ENCODE measurements at regions not wholly inside any gene's neighbourhood (a gene's known extent, or its start where the extent isn't known, plus 50 kb on each side); places are given as distances from the start of the nearest gene placed in this dataset.

DNA sequence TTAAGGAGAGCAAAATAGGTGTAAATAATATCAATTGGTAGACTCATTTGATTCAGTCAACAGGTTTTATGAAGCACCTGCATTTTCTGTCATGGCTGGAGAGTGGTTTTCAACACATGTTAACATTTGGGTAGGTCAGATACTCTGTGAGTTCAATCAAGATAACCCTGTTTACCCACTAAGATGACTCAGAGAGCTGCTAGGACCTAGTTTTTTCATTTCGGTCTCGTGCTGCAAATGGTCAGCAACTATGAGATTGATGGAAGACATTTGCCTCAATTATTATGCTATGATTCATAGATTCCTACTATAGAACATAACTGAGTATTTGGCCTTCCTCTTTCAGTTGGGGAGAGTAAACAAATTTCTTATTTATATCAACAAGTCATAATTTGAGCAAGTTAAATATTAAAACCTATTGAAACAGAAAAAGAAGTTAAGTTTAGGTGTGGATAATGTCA is 391.4 kb upstream of the CITED2 start:
- H3K4me1 Mint-ChIP-seq = peaks cover 16% of the 10 kb centered on the region

DNA sequence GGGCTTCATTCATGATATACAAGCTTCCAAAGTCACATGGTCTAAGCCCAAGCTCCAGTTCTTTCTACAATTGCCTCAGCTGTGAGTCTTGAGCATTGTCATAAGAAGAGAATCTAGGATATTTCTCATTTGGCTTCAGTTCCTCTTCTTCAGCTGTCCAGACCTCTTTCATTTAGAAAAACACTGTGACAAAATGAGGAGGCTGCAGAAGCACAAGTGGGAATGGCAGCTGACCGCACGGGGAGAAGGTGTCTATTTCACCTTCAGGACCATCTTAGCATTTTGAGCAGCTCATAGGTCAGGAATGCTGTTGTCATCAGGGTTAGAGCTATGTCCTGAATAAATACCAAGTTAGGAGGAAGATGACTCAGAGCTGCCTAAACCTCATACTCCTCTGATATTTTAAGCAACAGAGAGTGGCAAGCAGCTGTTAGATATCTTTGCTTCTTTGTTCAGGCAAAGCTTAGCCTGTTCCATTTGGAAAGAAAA is 390.1 kb upstream of the CITED2 start:
- no peaks in the 10 kb centered on the region for H3K36me3 ChIP-seq (ENCODE audit: control insufficient read depth, insufficient read depth, low read length)
- peak overlapping the region; percentile 17 for H3K9ac ChIP-seq (ENCODE audit: extremely low read depth, low read length, poor library complexity, severe bottlenecking)
- 58 to 79% methylated on average over 2 of the region's 2 CpGs for WGBS, 2 experiments (ENCODE audit: insufficient coverage in 1 of 2, insufficient read length in 1 of 2)
- TF ChIP-seq, protein P1, sequence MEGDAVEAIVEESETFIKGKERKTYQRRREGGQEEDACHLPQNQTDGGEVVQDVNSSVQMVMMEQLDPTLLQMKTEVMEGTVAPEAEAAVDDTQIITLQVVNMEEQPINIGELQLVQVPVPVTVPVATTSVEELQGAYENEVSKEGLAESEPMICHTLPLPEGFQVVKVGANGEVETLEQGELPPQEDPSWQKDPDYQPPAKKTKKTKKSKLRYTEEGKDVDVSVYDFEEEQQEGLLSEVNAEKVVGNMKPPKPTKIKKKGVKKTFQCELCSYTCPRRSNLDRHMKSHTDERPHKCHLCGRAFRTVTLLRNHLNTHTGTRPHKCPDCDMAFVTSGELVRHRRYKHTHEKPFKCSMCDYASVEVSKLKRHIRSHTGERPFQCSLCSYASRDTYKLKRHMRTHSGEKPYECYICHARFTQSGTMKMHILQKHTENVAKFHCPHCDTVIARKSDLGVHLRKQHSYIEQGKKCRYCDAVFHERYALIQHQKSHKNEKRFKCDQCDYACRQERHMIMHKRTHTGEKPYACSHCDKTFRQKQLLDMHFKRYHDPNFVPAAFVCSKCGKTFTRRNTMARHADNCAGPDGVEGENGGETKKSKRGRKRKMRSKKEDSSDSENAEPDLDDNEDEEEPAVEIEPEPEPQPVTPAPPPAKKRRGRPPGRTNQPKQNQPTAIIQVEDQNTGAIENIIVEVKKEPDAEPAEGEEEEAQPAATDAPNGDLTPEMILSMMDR (conservative IDR thresholded peaks at IDR 0.05) = no peak
- Mint-ChIP-seq H3K27ac (no peak overlapping the region), H3K27me3 (ENCODE audit: insufficient read depth) (peaks cover 27% of the 10 kb centered on the region), H3K4me1 (peaks cover 16% of the 10 kb centered on the region), H3K9me3 (no peaks in the 10 kb centered on the region), H3K4me3 (no peak overlapping the region), H3K36me3 (ENCODE audit: low read depth) (no peaks in the 10 kb centered on the region)
- no peak overlapping the region for H3K4me3 ChIP-seq (ENCODE audit: low read length)
- no peaks in the 10 kb centered on the region for H3K4me1 ChIP-seq (ENCODE audit: control insufficient read depth, insufficient read depth, low read length)
- DNase-seq = peak; percentile 56
- no peak overlapping the region for H3K27ac ChIP-seq (ENCODE audit: low read depth, low read length)
- H3K27me3 ChIP-seq (ENCODE audit: control insufficient read depth, insufficient read depth, low read length, poor library complexity, severe bottlenecking) = peaks cover 15% of the 10 kb centered on the region
- H3K9me3 ChIP-seq (ENCODE audit: control insufficient read depth, low read length) = no peaks in the 10 kb centered on the region

More for the DNA sequence above, 391.4 kb upstream of the CITED2 start:
- Histone ChIP-seq H3K36me3 (ENCODE audit: control insufficient read depth, insufficient read depth, low read length) (no peaks in the 10 kb centered on the region), H3K27me3 (ENCODE audit: control insufficient read depth, insufficient read depth, low read length, poor library complexity, severe bottlenecking) (peaks cover 15% of the 10 kb centered on the region), H3K4me3 (ENCODE audit: low read length) (no peak overlapping the region), H3K9me3 (ENCODE audit: control insufficient read depth, low read length) (no peaks in the 10 kb centered on the region), H3K9ac (ENCODE audit: extremely low read depth, low read length, poor library complexity, severe bottlenecking) (no peak overlapping the region), H3K4me1 (ENCODE audit: control insufficient read depth, insufficient read depth, low read length) (no peaks in the 10 kb centered on the region), H3K27ac (ENCODE audit: low read depth, low read length) (no peak overlapping the region)
- TF ChIP-seq, protein P1 (conservative IDR thresholded peaks at IDR 0.05) = no peak
- DNase-seq = no peak
- WGBS, 2 experiments (ENCODE audit: insufficient coverage in 1 of 2, insufficient read length in 1 of 2) = 92% methylated on average over 2 of the region's 2 CpGs; no CpG with 5 or more reads in 1 of the 2 experiments
- no peaks in the 10 kb centered on the region for H3K9me3 Mint-ChIP-seq
- H3K27ac Mint-ChIP-seq = no peak overlapping the region
- no peak overlapping the region for H3K4me3 Mint-ChIP-seq
- no peaks in the 10 kb centered on the region for H3K36me3 Mint-ChIP-seq (ENCODE audit: low read depth)
- peaks cover 30% of the 10 kb centered on the region for H3K27me3 Mint-ChIP-seq (ENCODE audit: insufficient read depth)

DNA sequence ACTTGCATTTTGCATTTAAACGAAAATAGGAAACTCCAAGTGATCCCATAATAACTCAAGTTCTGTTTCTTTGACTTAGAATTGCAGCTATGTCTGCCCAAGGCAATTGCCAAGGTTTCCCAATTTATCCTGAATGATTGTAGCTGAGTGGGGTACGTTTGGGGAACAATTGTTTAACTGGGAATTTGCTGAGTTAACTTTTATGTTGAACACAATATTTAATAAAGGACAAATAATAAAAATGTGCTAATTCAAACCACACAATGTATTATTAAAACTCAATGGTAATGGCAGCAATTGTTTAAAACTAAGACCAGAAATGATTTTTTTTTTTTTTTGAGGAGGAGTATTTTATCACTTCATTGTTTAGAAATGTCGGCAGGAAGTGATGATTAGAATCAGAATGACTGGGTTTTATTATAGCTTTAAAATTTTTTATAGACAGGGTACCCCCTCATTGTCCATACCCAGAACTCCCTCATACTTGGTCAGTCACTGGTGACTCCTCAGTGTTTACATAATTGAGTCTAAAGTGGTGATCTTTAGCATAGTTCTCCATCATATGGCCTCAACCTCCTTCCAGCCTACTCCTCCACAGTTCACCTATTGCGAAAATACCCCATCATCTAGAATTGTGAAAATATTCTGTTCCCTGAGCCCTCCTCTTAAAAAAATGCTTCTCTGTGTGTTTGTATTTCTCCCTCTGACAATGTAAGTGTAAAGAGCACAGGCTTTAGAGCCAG is 389.2 kb upstream of the CITED2 start:
- H3K27ac Mint-ChIP-seq = no peak overlapping the region
- no peak for DNase-seq
- Histone ChIP-seq H3K36me3 (ENCODE audit: control insufficient read depth, insufficient read depth, low read length) (no peaks in the 10 kb centered on the region), H3K4me1 (ENCODE audit: control insufficient read depth, insufficient read depth, low read length) (no peaks in the 10 kb centered on the region), H3K9me3 (ENCODE audit: control insufficient read depth, low read length) (no peaks in the 10 kb centered on the region), H3K27ac (ENCODE audit: low read depth, low read length) (no peak overlapping the region), H3K9ac (ENCODE audit: extremely low read depth, low read length, poor library complexity, severe bottlenecking) (no peak overlapping the region), H3K4me3 (ENCODE audit: low read length) (no peak overlapping the region), H3K27me3 (ENCODE audit: control insufficient read depth, insufficient read depth, low read length, poor library complexity, severe bottlenecking) (peaks cover 10% of the 10 kb centered on the region)
- H3K4me1 Mint-ChIP-seq = peaks cover 13% of the 10 kb centered on the region
- WGBS, 2 experiments (ENCODE audit: insufficient coverage in 1 of 2, insufficient read length in 1 of 2) = 83 to 94% methylated on average over 1 to 3 of the region's 4 CpGs
- peaks cover 21% of the 10 kb centered on the region for H3K27me3 Mint-ChIP-seq (ENCODE audit: insufficient read depth)
- TF ChIP-seq, protein P1 (conservative IDR thresholded peaks at IDR 0.05) = no peak
- no peaks in the 10 kb centered on the region for H3K36me3 Mint-ChIP-seq (ENCODE audit: low read depth)
- H3K9me3 Mint-ChIP-seq = no peaks in the 10 kb centered on the region
- no peak overlapping the region for H3K4me3 Mint-ChIP-seq

Measured in endodermal cell (in vitro differentiated cells).